ENCODE measurements at regions not wholly inside any gene's neighbourhood (a gene's known extent, or its start where the extent isn't known, plus 50 kb on each side); places are given as distances from the start of the nearest gene placed in this dataset.

DNA sequence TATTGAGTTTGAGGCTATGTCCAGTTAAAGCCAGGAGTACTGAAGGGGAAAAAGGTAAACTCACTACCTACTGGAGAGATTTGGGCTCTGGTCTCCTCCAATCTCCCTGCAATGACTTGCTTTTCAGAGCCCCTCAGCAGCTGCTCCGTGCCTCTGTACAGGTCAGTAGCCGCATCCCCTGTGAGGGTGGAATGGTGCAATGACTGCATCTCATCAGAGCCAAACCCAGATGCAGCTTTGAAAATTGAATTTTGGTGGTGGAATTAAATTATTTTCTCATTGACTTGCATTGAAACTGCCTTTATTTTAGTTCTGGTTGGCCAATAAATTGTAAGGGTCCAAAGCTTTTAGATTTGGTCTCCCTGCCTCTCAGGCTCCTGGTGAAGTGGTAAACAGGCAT is 166.7 kb downstream of the DLL1 start:
- TF ChIP-seq, protein P1, sequence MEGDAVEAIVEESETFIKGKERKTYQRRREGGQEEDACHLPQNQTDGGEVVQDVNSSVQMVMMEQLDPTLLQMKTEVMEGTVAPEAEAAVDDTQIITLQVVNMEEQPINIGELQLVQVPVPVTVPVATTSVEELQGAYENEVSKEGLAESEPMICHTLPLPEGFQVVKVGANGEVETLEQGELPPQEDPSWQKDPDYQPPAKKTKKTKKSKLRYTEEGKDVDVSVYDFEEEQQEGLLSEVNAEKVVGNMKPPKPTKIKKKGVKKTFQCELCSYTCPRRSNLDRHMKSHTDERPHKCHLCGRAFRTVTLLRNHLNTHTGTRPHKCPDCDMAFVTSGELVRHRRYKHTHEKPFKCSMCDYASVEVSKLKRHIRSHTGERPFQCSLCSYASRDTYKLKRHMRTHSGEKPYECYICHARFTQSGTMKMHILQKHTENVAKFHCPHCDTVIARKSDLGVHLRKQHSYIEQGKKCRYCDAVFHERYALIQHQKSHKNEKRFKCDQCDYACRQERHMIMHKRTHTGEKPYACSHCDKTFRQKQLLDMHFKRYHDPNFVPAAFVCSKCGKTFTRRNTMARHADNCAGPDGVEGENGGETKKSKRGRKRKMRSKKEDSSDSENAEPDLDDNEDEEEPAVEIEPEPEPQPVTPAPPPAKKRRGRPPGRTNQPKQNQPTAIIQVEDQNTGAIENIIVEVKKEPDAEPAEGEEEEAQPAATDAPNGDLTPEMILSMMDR (IDR thresholded peaks at IDR 0.05) = no peak
- no peak for TF ChIP-seq POLR2A (IDR thresholded peaks at IDR 0.05)

Data from body of pancreas (tissue), 4 donors.